HEK293 (cell line): ENCODE measurements at regions not wholly inside any gene's neighbourhood (a gene's known extent, or its start where the extent isn't known, plus 50 kb on each side); places are given as distances from the start of the nearest gene placed in this dataset.

Source experiments
- CTCF ChIA-PET: fragments of 350-600 bp; formaldehyde crosslinking; extraction: SDS; loops from one replicate; lab custom pipeline; 2021; ENCODE audit warnings: antibody characterized with exemption; lab: Yijun Ruan, JAX
- POLR2A ChIA-PET: fragments of 300-600 bp; formaldehyde crosslinking; extraction: SDS; loops from one replicate; lab custom pipeline; 2020; ENCODE audit warnings: antibody characterized with exemption, inconsistent platforms; lab: Yijun Ruan, JAX
- H3K27ac ChIP-seq: fragments of 200-500 bp; sonication (Bioruptor generic); 2 replicates; pipeline ENCODE4 v1.5.1; 2014; ENCODE audit warnings: low read depth, low read length, control low read depth, inconsistent platforms; ENCODE audit errors: extremely low read depth
- H3K36me3 ChIP-seq, 2 experiments: fragments of 200-500 bp in 1 of 2; sonication (Bioruptor generic) in 1 of 2; 1 replicate in 1 of 2; 2 replicates in 1 of 2; pipeline ENCODE4 v1.5.1; 2014 to 2017; ENCODE audit warnings: inconsistent platforms in 2 of 2, low read length in 2 of 2; ENCODE audit not compliant: control insufficient read depth in 2 of 2, insufficient read depth in 1 of 2
- H3K4me1 ChIP-seq: fragments of 200-500 bp; sonication (Bioruptor generic); 2 replicates; pipeline ENCODE4 v1.5.1; 2014; ENCODE audit warnings: mild to moderate bottlenecking, low read length, inconsistent platforms; ENCODE audit not compliant: control insufficient read depth, insufficient read depth
- H3K4me3 ChIP-seq: 2 replicates; pipeline ENCODE4 v1.5.1; 2011; ENCODE audit warnings: low read depth, mild to moderate bottlenecking, control low read depth, low read length, moderate library complexity
- H3K9me3 ChIP-seq: fragments of 200-500 bp; sonication (Bioruptor generic); 2 replicates; pipeline ENCODE4 v1.5.1; 2014; ENCODE audit warnings: low read depth, low read length, inconsistent platforms; ENCODE audit not compliant: control insufficient read depth, insufficient read depth
- ELK4 ChIP-seq: IDR thresholded peaks from 2 replicates; pipeline ENCODE4 v1.6.1; 2011; ENCODE audit warnings: mild to moderate bottlenecking, low read depth, low read length, borderline replicate concordance
- OSR2 ChIP-seq: fragments of 450-650 bp; formaldehyde crosslinking; IDR thresholded peaks from 2 replicates; pipeline ENCODE4 v1.5.1; 2016; ENCODE audit warnings: missing biosample characterization, missing genetic modification characterization
- REST ChIP-seq: fragments of 450-650 bp; formaldehyde crosslinking; IDR thresholded peaks from 2 replicates; pipeline ENCODE4 v1.5.1; 2016; ENCODE audit warnings: missing biosample characterization, missing genetic modification characterization
- SP2 ChIP-seq: fragments of 450-650 bp; formaldehyde crosslinking; IDR thresholded peaks from 2 replicates; pipeline ENCODE4 v1.5.1; 2016; ENCODE audit warnings: missing biosample characterization, missing genetic modification characterization
- TCF7L2 ChIP-seq: IDR thresholded peaks from 2 replicates; pipeline ENCODE4 v1.6.1; 2011; ENCODE audit warnings: low read depth, mild to moderate bottlenecking, inconsistent platforms, low read length, moderate library complexity, borderline replicate concordance
- ZBTB11 ChIP-seq: fragments of 450-650 bp; formaldehyde crosslinking; conservative IDR thresholded peaks from 2 replicates; pipeline ENCODE4 v1.5.1; 2016; ENCODE audit warnings: low read depth, missing biosample characterization, missing genetic modification characterization
- ZBTB48 ChIP-seq: fragments of 450-650 bp; formaldehyde crosslinking; IDR thresholded peaks from 2 replicates; pipeline ENCODE4 v1.5.1; 2016; ENCODE audit warnings: missing biosample characterization, missing genetic modification characterization
- ZNF10 ChIP-seq: fragments of 450-650 bp; formaldehyde crosslinking; IDR thresholded peaks from 2 replicates; pipeline ENCODE4 v1.5.1; 2017; ENCODE audit warnings: missing biosample characterization, missing genetic modification characterization
- ZNF112 ChIP-seq: fragments of 450-650 bp; formaldehyde crosslinking; IDR thresholded peaks from 2 replicates; pipeline ENCODE4 v1.5.0; 2017; ENCODE audit warnings: missing biosample characterization, missing genetic modification characterization
- ZNF114 ChIP-seq: fragments of 450-650 bp; formaldehyde crosslinking; IDR thresholded peaks from 2 replicates; pipeline ENCODE4 v1.5.0; 2017; ENCODE audit warnings: missing biosample characterization, missing genetic modification characterization
- ZNF133 ChIP-seq: fragments of 450-650 bp; formaldehyde crosslinking; IDR thresholded peaks from 2 replicates; pipeline ENCODE4 v1.5.1; 2016; ENCODE audit warnings: missing biosample characterization, missing genetic modification characterization
- ZNF2 ChIP-seq: fragments of 450-650 bp; formaldehyde crosslinking; IDR thresholded peaks from 2 replicates; pipeline ENCODE4 v1.5.1; 2016; ENCODE audit warnings: missing biosample characterization, missing genetic modification characterization
- ZNF248 ChIP-seq: fragments of 450-650 bp; formaldehyde crosslinking; IDR thresholded peaks from 2 replicates; pipeline ENCODE4 v1.5.1; 2017; ENCODE audit warnings: missing biosample characterization, missing genetic modification characterization
- ZNF292 ChIP-seq: fragments of 450-650 bp; formaldehyde crosslinking; IDR thresholded peaks from 2 replicates; pipeline ENCODE4 v1.5.1; 2016; ENCODE audit warnings: low read depth, missing biosample characterization, missing genetic modification characterization, borderline replicate concordance
- ZNF335 ChIP-seq: fragments of 450-650 bp; formaldehyde crosslinking; conservative IDR thresholded peaks from 2 replicates; pipeline ENCODE4 v1.5.1; 2016; ENCODE audit warnings: missing biosample characterization, missing genetic modification characterization
- ZNF433 ChIP-seq: fragments of 450-650 bp; formaldehyde crosslinking; IDR thresholded peaks from 2 replicates; pipeline ENCODE4 v1.5.1; 2016; ENCODE audit warnings: missing biosample characterization, missing genetic modification characterization, low read depth
- ZNF449 ChIP-seq: fragments of 450-650 bp; formaldehyde crosslinking; IDR thresholded peaks from 2 replicates; pipeline ENCODE4 v1.5.1; 2017; ENCODE audit warnings: missing biosample characterization, mild to moderate bottlenecking, missing genetic modification characterization, moderate library complexity
- ZNF555 ChIP-seq: fragments of 450-650 bp; formaldehyde crosslinking; conservative IDR thresholded peaks from 2 replicates; pipeline ENCODE4 v1.5.1; 2017; ENCODE audit warnings: missing biosample characterization, mild to moderate bottlenecking, missing genetic modification characterization, inconsistent platforms
- ZNF658 ChIP-seq: fragments of 450-650 bp; formaldehyde crosslinking; IDR thresholded peaks from 2 replicates; pipeline ENCODE4; 2016; ENCODE audit warnings: missing biosample characterization, missing genetic modification characterization
- ZNF830 ChIP-seq: fragments of 450-650 bp; IDR thresholded peaks from 2 replicates; pipeline ENCODE4 v1.5.0; 2018; ENCODE audit warnings: missing biosample characterization, missing genetic modification characterization, low read depth, mild to moderate bottlenecking, moderate library complexity
- ZSCAN23 ChIP-seq: fragments of 450-650 bp; formaldehyde crosslinking; IDR thresholded peaks from 2 replicates; pipeline ENCODE4 v1.5.1; 2016; ENCODE audit warnings: missing biosample characterization, missing genetic modification characterization

GRCh38 chr9:115415450-115415849 lies 297.5 kb upstream of the TNC start:
- no peak overlapping the region for H3K4me3 ChIP-seq
- H3K27ac ChIP-seq, result no peak overlapping the region
- no peak for TF ChIP-seq ZNF114 (tag by site-specific recombination)
- no peak for TF ChIP-seq ZNF830 (tag by site-specific recombination)
- no peak for TF ChIP-seq ZBTB11 (tag by site-specific recombination)
- TF ChIP-seq OSR2 (tag by site-specific recombination), result no peak
- TF ChIP-seq TCF7L2, result no peak
- no peak for TF ChIP-seq REST (tag by site-specific recombination)
- no peak for TF ChIP-seq SP2 (tag by site-specific recombination)
- TF ChIP-seq ZNF10 (tag by site-specific recombination), result no peak
- TF ChIP-seq ZNF433 (tag by site-specific recombination), result no peak
- TF ChIP-seq ZNF658 (tag by site-specific recombination), result no peak
- no peak for TF ChIP-seq ZNF449
- no peak for TF ChIP-seq ZNF335 (tag by site-specific recombination)
- TF ChIP-seq ZNF555 (tag by site-specific recombination), result no peak
- TF ChIP-seq ZSCAN23 (tag by site-specific recombination), result no peak
- TF ChIP-seq, all 188 proteins: peak for 0
- Histone ChIP-seq H3K4me1 (peaks cover 9% of the 10 kb centered on the region; the same call in 1 of the 2 replicates), H3K36me3 (no peaks in the 10 kb centered on the region), H3K9me3 (no peaks in the 10 kb centered on the region)
- CTCF ChIA-PET, result no interaction called here
- POLR2A ChIA-PET, result no interaction called here

- no peak overlapping the region for H3K4me3 ChIP-seq
- no peak for TF ChIP-seq ZNF133 (tag by site-specific recombination)
- no peak for TF ChIP-seq ZNF112 (tag by site-specific recombination)
- no peak for TF ChIP-seq ZNF248 (tag by site-specific recombination)
- no peak for TF ChIP-seq ZBTB48 (tag by site-specific recombination)
- no peak for TF ChIP-seq ZNF2 (tag by site-specific recombination)
- TF ChIP-seq ZBTB11 (tag by site-specific recombination), result no peak
- no peak for TF ChIP-seq ELK4
- TF ChIP-seq ZNF292 (tag by site-specific recombination), result no peak
- CTCF ChIA-PET, result no interaction called here
- H3K36me3 ChIP-seq, result no peaks in the 10 kb centered on the region
- POLR2A ChIA-PET, result no interaction called here
- H3K9me3 ChIP-seq, result no peaks in the 10 kb centered on the region
- peaks cover 9% of the 10 kb centered on the region; the same call in 1 of the 2 replicates for H3K4me1 ChIP-seq
- no peak overlapping the region for H3K27ac ChIP-seq
Measured at GRCh38 chr9:115416299-115416698, 298.3 kb upstream of the TNC start.
